ENCODE measurements at regions not wholly inside any gene's neighbourhood (a gene's known extent, or its start where the extent isn't known, plus 50 kb on each side); places are given as distances from the start of the nearest gene placed in this dataset.
"Not testable (repeated sequence)": the region's sequence is repeated elsewhere in the genome, so short reads cannot be mapped to it uniquely, and the experiment has no call there.

- DNase-seq: no peak
These were observed 110.7 kb upstream of the P2RY1 start for GRCh38 chr3:152724270-152724669.

- no peak for DNase-seq
These were observed 106.5 kb upstream of the P2RY1 start for GRCh38 chr3:152728231-152728980.

- DNase-seq: no peak
These were observed 105.0 kb upstream of the P2RY1 start for GRCh38 chr3:152729906-152730305.

GRCh38 chr3:152731511-152731910 lies 103.4 kb upstream of the P2RY1 start:
- DNase-seq: no peak

- no peak for DNase-seq
These were observed 101.3 kb upstream of the P2RY1 start for GRCh38 chr3:152733584-152734119.

- DNase-seq: peak; percentile 21 to 27 (median 27)
These were observed 97.7 kb upstream of the P2RY1 start for GRCh38 chr3:152737021-152737908.

- peak; percentile 58 to 83 (median 61) for DNase-seq
These were observed 96.3 kb upstream of the P2RY1 start for GRCh38 chr3:152738656-152739055.

GRCh38 chr3:152742368-152743347 lies 92.3 kb upstream of the P2RY1 start:
- peak; percentile 60 to 79 (median 71) for DNase-seq

GRCh38 chr3:152745646-152746045 lies 89.3 kb upstream of the P2RY1 start:
- no peak for DNase-seq

- no peak for DNase-seq
These were observed 80.6 kb upstream of the P2RY1 start for GRCh38 chr3:152754303-152754702.

- DNase-seq: no peak
These were observed 78.1 kb upstream of the P2RY1 start for GRCh38 chr3:152756807-152757206.

GRCh38 chr3:152760024-152760563 lies 74.8 kb upstream of the P2RY1 start:
- no peak for DNase-seq

GRCh38 chr3:152760591-152760990 lies 74.3 kb upstream of the P2RY1 start:
- no peak for DNase-seq

GRCh38 chr3:152768478-152768877 lies 66.5 kb upstream of the P2RY1 start:
- DNase-seq: no peak

GRCh38 chr3:152769523-152769922 lies 65.4 kb upstream of the P2RY1 start:
- DNase-seq: peak; percentile 51 to 91 (median 87)

GRCh38 chr3:152770296-152770695 lies 64.6 kb upstream of the P2RY1 start:
- DNase-seq: no peak

GRCh38 chr3:152771120-152771519 lies 63.8 kb upstream of the P2RY1 start:
- no peak for DNase-seq

- DNase-seq: no peak
These were observed 62.2 kb upstream of the P2RY1 start for GRCh38 chr3:152772674-152773225.

- no peak for DNase-seq
These were observed 61.3 kb upstream of the P2RY1 start for GRCh38 chr3:152773633-152774032.

GRCh38 chr3:152774230-152774629 lies 60.7 kb upstream of the P2RY1 start:
- DNase-seq: not testable (repeated sequence)

GRCh38 chr3:152778022-152778421 lies 56.9 kb upstream of the P2RY1 start:
- no peak for DNase-seq

- no peak for DNase-seq
These were observed 55.3 kb upstream of the P2RY1 start for GRCh38 chr3:152779653-152780052.
